GM23248 (cell line): ENCODE measurements at regions not wholly inside any gene's neighbourhood (a gene's known extent, or its start where the extent isn't known, plus 50 kb on each side); places are given as distances from the start of the nearest gene placed in this dataset.
"Not testable (repeated sequence)": the region's sequence is repeated elsewhere in the genome, so short reads cannot be mapped to it uniquely, and the experiment has no call there.

ENCODE experiments used
- DNase-seq: peaks from one replicate; pipeline ENCODE4 v3.0.0-alpha.2; 2015
- H2AFZ ChIP-seq: fragments of 200-600 bp; sonication (generic); 2 replicates; pipeline ENCODE4 v1.6.1; 2016; ENCODE audit warnings: antibody characterized with exemption
- H3F3A ChIP-seq: fragments of 200-600 bp; sonication (generic); 2 replicates; pipeline ENCODE4 v1.6.1; 2016; ENCODE audit warnings: mild to moderate bottlenecking, antibody characterized with exemption, mixed run types; ENCODE audit not compliant: insufficient read depth
- H3K27ac ChIP-seq: fragments of 200-600 bp; sonication (generic); 2 replicates; pipeline ENCODE4 v1.5.1; 2016; ENCODE audit warnings: mild to moderate bottlenecking
- H3K27me3 ChIP-seq: fragments of 200-600 bp; sonication (generic); replicated peaks from 2 replicates; pipeline ENCODE4 v1.6.1; 2016; ENCODE audit warnings: mild to moderate bottlenecking; ENCODE audit not compliant: insufficient read depth
- H3K36me3 ChIP-seq: fragments of 200-600 bp; sonication (generic); 2 replicates; pipeline ENCODE4 v1.6.1; 2016; ENCODE audit warnings: low read depth, mild to moderate bottlenecking
- H3K4me1 ChIP-seq: fragments of 200-600 bp; sonication (generic); 2 replicates; pipeline ENCODE4 v1.6.1; 2016; ENCODE audit warnings: mild to moderate bottlenecking; ENCODE audit not compliant: insufficient read depth
- H3K4me2 ChIP-seq: fragments of 200-600 bp; sonication (generic); one replicate; pipeline ENCODE4 v1.6.1; 2016; ENCODE audit warnings: mild to moderate bottlenecking; ENCODE audit not compliant: unreplicated experiment
- H3K4me3 ChIP-seq: fragments of 200-600 bp; sonication (generic); 2 replicates; pipeline ENCODE4 v1.5.1; 2016; ENCODE audit warnings: mild to moderate bottlenecking
- H3K79me2 ChIP-seq: fragments of 200-600 bp; sonication (generic); 2 replicates; pipeline ENCODE4 v1.6.1; 2016; ENCODE audit warnings: mild to moderate bottlenecking; ENCODE audit not compliant: insufficient read depth
- H3K9ac ChIP-seq: fragments of 200-600 bp; sonication (generic); 2 replicates; pipeline ENCODE4 v1.6.1; 2016; ENCODE audit warnings: mild to moderate bottlenecking
- H3K9me2 ChIP-seq: fragments of 200-600 bp; sonication (generic); 2 replicates; pipeline ENCODE4 v1.6.1; 2016; ENCODE audit warnings: mixed run types, mild to moderate bottlenecking, moderate library complexity; ENCODE audit not compliant: insufficient read depth
- H3K9me3 ChIP-seq: fragments of 200-600 bp; sonication (generic); one replicate; pipeline ENCODE4 v1.6.1; 2017; ENCODE audit warnings: low read depth
- H4K20me1 ChIP-seq: fragments of 200-600 bp; sonication (generic); 2 replicates; pipeline ENCODE4 v1.6.0; 2016; ENCODE audit not compliant: insufficient read depth
- EZH2 ChIP-seq: fragments of 200-600 bp; sonication (generic); IDR thresholded peaks from 2 replicates; pipeline ENCODE4 v1.6.1; 2018; ENCODE audit warnings: antibody characterized with exemption, mild to moderate bottlenecking; ENCODE audit not compliant: insufficient read depth, poor library complexity, severe bottlenecking
- EZH2phosphoT487 ChIP-seq: fragments of 200-600 bp; sonication (generic); IDR thresholded peaks from 2 replicates; pipeline ENCODE4 v1.6.1; 2018; ENCODE audit warnings: antibody characterized with exemption, moderate library complexity, mild to moderate bottlenecking, low read depth; ENCODE audit not compliant: insufficient read depth
- WGBS, 2 experiments: methylation state at CpG; one replicate each; pipeline ENCODE4 v1.1.6; 2015 to 2017; ENCODE audit warnings: low lambda C conversion rate in 2 of 2, low coverage in 1 of 2; ENCODE audit errors: missing lambda C conversion rate in 2 of 2; 5-methylcytosine and 5-hydroxymethylcytosine counted together
- in situ Hi-C: fragments of 300-500 bp; cut with MboI; formaldehyde crosslinking; loops from 2 replicates; pipeline ENCODE4 v1.15.0; 2020

DNA sequence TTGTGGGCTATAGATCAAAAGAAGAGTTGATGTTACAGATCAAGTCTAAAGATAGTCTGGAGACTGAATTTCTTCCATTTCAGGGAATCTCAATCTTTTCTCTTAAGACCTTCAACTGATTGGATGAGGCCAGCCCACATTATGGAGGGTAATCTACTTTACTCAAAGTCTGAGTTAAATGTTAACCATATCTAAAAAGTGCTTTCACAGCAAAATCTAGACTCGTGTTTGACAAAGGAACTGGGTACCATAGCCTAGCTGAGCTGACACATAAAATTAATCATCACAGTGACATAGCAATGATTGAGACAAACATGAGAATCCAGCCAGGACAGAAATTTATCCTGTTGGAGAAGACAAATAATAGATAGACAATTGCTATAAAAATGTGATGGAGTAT, 407.9 kb upstream of the GRM7 start:
- Histone ChIP-seq H3F3A (no peaks in the 10 kb centered on the region), H3K27ac (no peak overlapping the region), H3K27me3 (no peaks in the 10 kb centered on the region), H3K4me3 (no peak overlapping the region), H2AFZ (no peak overlapping the region), H3K79me2 (no peaks in the 10 kb centered on the region), H3K4me1 (no peaks in the 10 kb centered on the region), H3K4me2 (no peak overlapping the region), H4K20me1 (no peaks in the 10 kb centered on the region), H3K9ac (no peak overlapping the region), H3K36me3 (no peaks in the 10 kb centered on the region), H3K9me3 (peaks cover 4% of the 10 kb centered on the region), H3K9me2 (no peaks in the 10 kb centered on the region)
- TF ChIP-seq EZH2 = no peak
- no peak for DNase-seq
- WGBS, 2 experiments = 0 to 3% methylated on average over 1 of the region's 1 CpG
- in situ Hi-C loops = no loop called here

GRCh38 chr3:6455031-6455430, 405.9 kb upstream of the GRM7 start:
- H3K79me2 ChIP-seq = no peaks in the 10 kb centered on the region
- H3K27me3 ChIP-seq = no peaks in the 10 kb centered on the region
- in situ Hi-C loops = no loop called here
- no peak for DNase-seq
- no peaks in the 10 kb centered on the region for H3K9me2 ChIP-seq
- H3K4me2 ChIP-seq = no peak overlapping the region
- no peak overlapping the region for H2AFZ ChIP-seq
- no peaks in the 10 kb centered on the region for H3F3A ChIP-seq
- H3K4me3 ChIP-seq = no peak overlapping the region
- TF ChIP-seq EZH2phosphoT487 = no peak
- TF ChIP-seq EZH2 = no peak
- H3K4me1 ChIP-seq = no peaks in the 10 kb centered on the region
- H3K9ac ChIP-seq = no peak overlapping the region
- 5 to 12% methylated on average over 3 of the region's 3 CpGs for WGBS, 2 experiments
- peaks cover 4% of the 10 kb centered on the region for H3K9me3 ChIP-seq
- H3K36me3 ChIP-seq = no peaks in the 10 kb centered on the region
- H3K27ac ChIP-seq = no peak overlapping the region
- no peaks in the 10 kb centered on the region for H4K20me1 ChIP-seq

GRCh38 chr3:6467186-6467585, 393.7 kb upstream of the GRM7 start:
- Histone ChIP-seq H3K4me2 (no peak overlapping the region), H3K36me3 (no peaks in the 10 kb centered on the region), H3K4me1 (no peaks in the 10 kb centered on the region), H3F3A (no peaks in the 10 kb centered on the region), H3K79me2 (no peaks in the 10 kb centered on the region), H3K27me3 (no peaks in the 10 kb centered on the region), H2AFZ (no peak overlapping the region), H3K9ac (no peak overlapping the region), H3K9me3 (no peaks in the 10 kb centered on the region), H4K20me1 (no peaks in the 10 kb centered on the region), H3K27ac (no peak overlapping the region), H3K9me2 (no peaks in the 10 kb centered on the region), H3K4me3 (no peak overlapping the region)
- in situ Hi-C loops = no loop called here
- TF ChIP-seq EZH2phosphoT487 (no peak), EZH2 (no peak)
- no peak for DNase-seq

GRCh38 chr3:6468589-6468988, 392.3 kb upstream of the GRM7 start:
- Histone ChIP-seq H3K27me3 (no peaks in the 10 kb centered on the region), H3K27ac (no peak overlapping the region), H3K79me2 (no peaks in the 10 kb centered on the region), H3K4me2 (no peak overlapping the region), H3K9me2 (no peaks in the 10 kb centered on the region), H3K9ac (no peak overlapping the region), H2AFZ (no peak overlapping the region), H3K4me3 (no peak overlapping the region), H3K36me3 (no peaks in the 10 kb centered on the region), H3K9me3 (no peaks in the 10 kb centered on the region), H3K4me1 (no peaks in the 10 kb centered on the region), H3F3A (no peaks in the 10 kb centered on the region), H4K20me1 (no peaks in the 10 kb centered on the region)
- in situ Hi-C loops = no loop called here
- WGBS, 2 experiments = 63 to 66% methylated on average over 7 of the region's 7 CpGs
- no peak for DNase-seq
- TF ChIP-seq EZH2phosphoT487 = no peak

DNA sequence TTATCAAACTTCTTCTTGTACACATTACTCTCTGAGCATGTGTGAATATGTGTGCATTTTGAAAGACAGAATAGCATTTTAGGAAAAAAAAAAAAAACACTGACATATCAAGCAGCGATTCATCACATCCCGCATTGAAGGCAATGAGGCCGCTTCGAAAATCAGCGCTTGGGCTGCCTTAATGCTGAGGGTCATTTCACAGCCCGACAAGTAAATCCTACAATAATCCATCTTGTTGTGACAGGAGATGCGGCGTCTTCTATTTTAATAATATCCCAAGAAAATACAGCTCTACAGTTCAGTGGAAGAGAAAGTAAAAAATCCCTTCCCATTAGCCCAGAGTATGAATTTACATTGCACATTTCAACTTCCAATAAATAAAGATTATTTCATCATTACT, 389.2 kb upstream of the GRM7 start:
- 50 to 60% methylated on average over 8 of the region's 8 CpGs for WGBS, 2 experiments
- in situ Hi-C loops = no loop called here
- Histone ChIP-seq H2AFZ (no peak overlapping the region), H3K9me2 (no peaks in the 10 kb centered on the region), H3K27ac (no peak overlapping the region), H3K79me2 (no peaks in the 10 kb centered on the region), H3F3A (no peaks in the 10 kb centered on the region), H3K36me3 (no peaks in the 10 kb centered on the region), H3K4me2 (no peak overlapping the region), H3K9me3 (no peaks in the 10 kb centered on the region), H3K4me1 (no peaks in the 10 kb centered on the region), H3K27me3 (no peaks in the 10 kb centered on the region), H4K20me1 (no peaks in the 10 kb centered on the region), H3K4me3 (no peak overlapping the region), H3K9ac (no peak overlapping the region)
- no peak for DNase-seq
- TF ChIP-seq EZH2 = no peak
- TF ChIP-seq EZH2phosphoT487 = no peak

- not testable (repeated sequence) for H3K4me3 ChIP-seq
- 60 to 66% methylated on average over 19 to 34 of the region's 34 CpGs for whole genome bisulfite sequencing, 2 experiments
These were observed 370.2 kb upstream of the GRM7 start for GRCh38 chr3:6490487-6491327.

More at GRCh38 chr3:6490487-6491327, 370.2 kb upstream of the GRM7 start:
- H3K4me2 ChIP-seq, H3F3A ChIP-seq, H3K36me3 ChIP-seq, H3K27me3 ChIP-seq, H3K27ac ChIP-seq, H3K4me1 ChIP-seq, DNase-seq, H3K9me2 ChIP-seq, H3K9me3 ChIP-seq, H3K9ac ChIP-seq, in situ Hi-C loops, H2AFZ ChIP-seq, H3K79me2 ChIP-seq, H4K20me1 ChIP-seq: not testable (repeated sequence)
